A549 (cell line): ENCODE measurements at regions not wholly inside any gene's neighbourhood (a gene's known extent, or its start where the extent isn't known, plus 50 kb on each side); places are given as distances from the start of the nearest gene placed in this dataset.

ENCODE experiments used
- CBX2 ChIP-seq: fragments of 200-600 bp; sonication (generic); IDR thresholded peaks from 2 replicates; pipeline ENCODE4 v1.6.1; 2016; ENCODE audit warnings: low read depth, mild to moderate bottlenecking, borderline replicate concordance
- CBX8 ChIP-seq: fragments of 200-600 bp; sonication (generic); IDR thresholded peaks from 2 replicates; pipeline ENCODE4 v1.6.1; 2016
- CHD2 ChIP-seq: fragments of 150-350 bp; IDR thresholded peaks from 2 replicates; pipeline ENCODE4 v1.6.1; 2014; ENCODE audit warnings: low read length; ENCODE audit not compliant: partially characterized antibody
- CTCF ChIP-seq: fragments of >200 bp; sonication (Bioruptor Twin); formaldehyde crosslinking; IDR thresholded peaks from 3 replicates; pipeline ENCODE4 v1.5.1; 2016
- HDAC2 ChIP-seq: fragments of 200-600 bp; sonication (generic); IDR thresholded peaks from 2 replicates; pipeline ENCODE4 v1.6.1; 2016
- JUN ChIP-seq, 2 experiments: fragments of >200 bp; sonication (Bioruptor Twin); formaldehyde crosslinking; IDR thresholded peaks; 2 replicates in 1 of 2; 3 replicates in 1 of 2; pipeline ENCODE4 v1.6.1; 2016 to 2017
- POLR2A ChIP-seq: IDR thresholded peaks from 2 replicates; pipeline ENCODE4 v1.6.1; 2012; ENCODE audit warnings: mild to moderate bottlenecking, low read length
- RARB ChIP-seq: fragments of 250-450 bp; sonication (Bioruptor Pico); IDR thresholded peaks from 2 replicates; pipeline ENCODE4 v1.8.0; 2021; ENCODE audit warnings: mild to moderate bottlenecking, moderate library complexity
- ZSCAN20 ChIP-seq: fragments of 250-450 bp; sonication (Bioruptor Pico); IDR thresholded peaks from 2 replicates; pipeline ENCODE4 v1.8.0; 2022; ENCODE audit warnings: mild to moderate bottlenecking, moderate library complexity
- TF ChIP-seq, protein P1 (sequence below): fragments of 450-650 bp; IDR thresholded peaks from 2 replicates; pipeline ENCODE4 v1.6.1; 2014; ENCODE audit warnings: antibody characterized with exemption

- TF ChIP-seq POLR2A = no peak
- no peak for TF ChIP-seq CHD2
- no peak for TF ChIP-seq CBX2
- no peak for TF ChIP-seq HDAC2
- TF ChIP-seq CTCF = no peak
- TF ChIP-seq ZSCAN20 = no peak
- TF ChIP-seq RARB (CRISPR knock-in tag) = no peak
- TF ChIP-seq CBX8 = no peak
- TF ChIP-seq JUN (IDR thresholded peaks at IDR 0.05) = no peak
- TF ChIP-seq, protein P1, sequence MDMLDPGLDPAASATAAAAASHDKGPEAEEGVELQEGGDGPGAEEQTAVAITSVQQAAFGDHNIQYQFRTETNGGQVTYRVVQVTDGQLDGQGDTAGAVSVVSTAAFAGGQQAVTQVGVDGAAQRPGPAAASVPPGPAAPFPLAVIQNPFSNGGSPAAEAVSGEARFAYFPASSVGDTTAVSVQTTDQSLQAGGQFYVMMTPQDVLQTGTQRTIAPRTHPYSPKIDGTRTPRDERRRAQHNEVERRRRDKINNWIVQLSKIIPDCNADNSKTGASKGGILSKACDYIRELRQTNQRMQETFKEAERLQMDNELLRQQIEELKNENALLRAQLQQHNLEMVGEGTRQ = no peak
These were observed 79.2 kb upstream of the EFHC2 start for GRCh38 chrX:44422631-44423030.
